22Rv1 (cell line): ENCODE measurements at regions not wholly inside any gene's neighbourhood (a gene's known extent, or its start where the extent isn't known, plus 50 kb on each side); places are given as distances from the start of the nearest gene placed in this dataset.

Experiments used
- H3K27ac ChIP-seq: fragments of 450-650 bp; 2 replicates; pipeline ENCODE4 v1.5.1; 2017
- ZFX ChIP-seq: fragments of 450-650 bp; IDR thresholded peaks from 2 replicates; pipeline ENCODE4 v1.6.1; 2017; ENCODE audit warnings: antibody characterized with exemption, borderline replicate concordance
- TF ChIP-seq, protein P1 (sequence below): fragments of 450-650 bp; IDR thresholded peaks from 2 replicates; pipeline ENCODE4 v1.5.1; 2017; ENCODE audit warnings: mild to moderate bottlenecking

DNA sequence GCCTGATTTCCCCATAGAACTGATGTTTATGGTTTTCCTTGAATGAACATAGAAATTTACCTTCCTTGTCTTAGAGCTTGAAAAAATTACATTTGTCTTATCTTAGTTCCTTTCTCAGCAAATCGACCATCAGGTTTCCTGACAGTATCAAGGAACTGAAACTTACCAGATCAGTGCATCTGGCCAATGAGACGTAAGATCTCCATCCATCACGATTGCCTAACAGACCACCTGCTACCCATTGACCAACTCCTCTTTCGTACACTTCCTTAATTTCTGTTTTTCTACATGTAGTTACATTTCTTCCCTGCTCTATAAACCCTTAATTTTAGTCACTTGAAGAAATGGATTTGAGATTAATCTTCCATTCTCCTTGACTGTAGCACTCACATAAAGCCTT lies 57.4 kb upstream of the TMPRSS15 start:
- TF ChIP-seq, protein P1, sequence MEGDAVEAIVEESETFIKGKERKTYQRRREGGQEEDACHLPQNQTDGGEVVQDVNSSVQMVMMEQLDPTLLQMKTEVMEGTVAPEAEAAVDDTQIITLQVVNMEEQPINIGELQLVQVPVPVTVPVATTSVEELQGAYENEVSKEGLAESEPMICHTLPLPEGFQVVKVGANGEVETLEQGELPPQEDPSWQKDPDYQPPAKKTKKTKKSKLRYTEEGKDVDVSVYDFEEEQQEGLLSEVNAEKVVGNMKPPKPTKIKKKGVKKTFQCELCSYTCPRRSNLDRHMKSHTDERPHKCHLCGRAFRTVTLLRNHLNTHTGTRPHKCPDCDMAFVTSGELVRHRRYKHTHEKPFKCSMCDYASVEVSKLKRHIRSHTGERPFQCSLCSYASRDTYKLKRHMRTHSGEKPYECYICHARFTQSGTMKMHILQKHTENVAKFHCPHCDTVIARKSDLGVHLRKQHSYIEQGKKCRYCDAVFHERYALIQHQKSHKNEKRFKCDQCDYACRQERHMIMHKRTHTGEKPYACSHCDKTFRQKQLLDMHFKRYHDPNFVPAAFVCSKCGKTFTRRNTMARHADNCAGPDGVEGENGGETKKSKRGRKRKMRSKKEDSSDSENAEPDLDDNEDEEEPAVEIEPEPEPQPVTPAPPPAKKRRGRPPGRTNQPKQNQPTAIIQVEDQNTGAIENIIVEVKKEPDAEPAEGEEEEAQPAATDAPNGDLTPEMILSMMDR, result no peak
- no peak overlapping the region for H3K27ac ChIP-seq

DNA sequence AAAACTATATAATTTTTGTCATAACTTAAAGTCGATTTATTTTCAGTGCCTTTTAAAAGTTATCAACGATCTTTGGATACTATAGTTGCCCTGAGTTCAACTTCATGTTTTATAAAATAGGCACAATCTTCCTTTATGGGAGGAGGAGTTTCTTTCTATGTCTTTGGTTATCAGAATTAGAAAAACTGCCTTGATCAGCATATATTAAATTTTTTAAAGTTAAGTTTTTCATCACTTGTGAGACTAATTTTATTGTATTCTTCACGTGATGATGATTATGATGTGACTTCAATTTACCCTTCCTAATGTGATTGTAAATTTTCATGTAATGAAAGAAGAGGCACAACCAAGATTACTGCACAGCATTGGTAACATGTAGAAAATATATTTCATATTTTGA lies 58.2 kb upstream of the TMPRSS15 start:
- no peak overlapping the region for H3K27ac ChIP-seq
- no peak for TF ChIP-seq ZFX
- TF ChIP-seq, protein P1, result no peak

DNA sequence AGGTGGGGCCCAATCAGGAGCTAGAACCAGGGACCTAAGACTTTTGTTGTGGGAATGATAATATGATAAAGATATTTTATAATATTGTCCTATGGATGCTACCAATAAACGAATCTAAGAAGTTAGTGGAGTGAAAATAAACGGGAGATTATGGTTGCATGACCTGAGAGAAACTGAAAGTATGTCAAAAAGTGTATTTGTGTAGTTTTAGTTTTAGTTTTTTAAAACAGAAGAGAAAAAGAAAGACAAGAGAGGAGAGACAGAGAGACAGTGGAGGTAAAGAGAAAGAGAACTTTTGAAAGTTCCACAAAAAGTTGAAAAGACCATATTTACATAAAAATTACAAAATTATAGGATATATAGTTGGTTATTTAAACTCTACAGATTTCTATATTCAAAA lies 64.1 kb upstream of the TMPRSS15 start:
- no peak overlapping the region for H3K27ac ChIP-seq

DNA sequence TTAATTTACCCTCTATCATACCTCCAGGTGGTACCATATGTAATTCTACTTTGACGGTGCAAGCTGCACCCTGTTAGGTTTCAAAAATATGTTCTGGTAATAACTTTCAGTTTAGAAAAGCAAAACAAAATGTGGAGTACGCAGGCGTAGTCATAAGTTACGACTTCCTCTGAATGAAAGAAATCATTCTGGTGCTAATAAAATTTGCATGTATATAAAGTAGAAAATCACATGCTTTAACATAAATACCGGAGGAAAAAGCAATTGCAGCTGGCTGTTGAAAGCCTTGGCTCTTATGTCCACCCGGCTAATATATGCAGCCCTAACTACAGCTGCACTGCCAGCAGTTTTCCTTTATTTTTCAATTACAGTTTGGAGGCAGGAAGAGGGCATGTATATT lies 65.2 kb upstream of the TMPRSS15 start:
- H3K27ac ChIP-seq, result no peak overlapping the region
- TF ChIP-seq, protein P1, result no peak
- TF ChIP-seq ZFX, result no peak

More for the DNA sequence above, 64.1 kb upstream of the TMPRSS15 start:
- TF ChIP-seq, protein P1, result no peak
- TF ChIP-seq ZFX, result no peak

DNA sequence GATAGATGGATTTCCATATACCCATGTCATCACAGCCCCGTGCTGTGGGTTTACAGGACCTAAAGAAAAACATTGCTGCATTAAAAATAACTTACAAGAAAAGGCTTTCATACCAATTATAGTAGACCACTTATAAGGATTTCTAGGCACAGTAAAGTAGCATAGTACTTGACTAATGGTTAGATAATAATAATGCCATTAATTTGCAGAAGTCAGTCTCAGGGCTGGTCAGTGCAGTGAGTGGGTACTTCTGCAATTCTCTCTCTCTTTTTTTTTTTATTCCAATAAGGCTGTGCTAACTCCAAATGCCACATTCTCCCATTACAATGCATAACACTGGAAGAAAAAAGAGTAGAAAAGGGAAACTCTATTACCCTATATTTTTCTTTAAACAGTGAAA lies 73.1 kb upstream of the TMPRSS15 start:
- TF ChIP-seq ZFX, result no peak
- TF ChIP-seq, protein P1, result no peak
- no peak overlapping the region for H3K27ac ChIP-seq

DNA sequence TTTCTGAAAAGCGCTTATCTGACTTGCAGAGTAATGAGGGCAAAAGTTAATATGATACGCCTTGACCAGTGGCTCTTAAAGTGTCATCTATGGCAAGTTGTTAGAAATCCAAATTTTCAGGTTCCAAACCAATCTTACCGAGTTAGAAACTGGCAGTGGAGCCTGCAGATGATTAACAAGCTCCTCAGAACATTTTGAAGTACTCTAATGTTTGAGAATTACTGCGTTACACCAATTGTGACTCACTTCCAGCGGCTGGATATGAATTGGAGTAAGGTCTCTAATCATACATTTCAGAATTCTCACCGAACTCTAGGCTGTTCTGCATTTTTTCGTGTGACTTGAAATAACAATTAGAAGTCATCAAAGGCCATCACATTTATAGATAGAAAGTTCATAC lies 73.5 kb upstream of the TMPRSS15 start:
- no peak overlapping the region for H3K27ac ChIP-seq
- TF ChIP-seq, protein P1, result no peak

DNA sequence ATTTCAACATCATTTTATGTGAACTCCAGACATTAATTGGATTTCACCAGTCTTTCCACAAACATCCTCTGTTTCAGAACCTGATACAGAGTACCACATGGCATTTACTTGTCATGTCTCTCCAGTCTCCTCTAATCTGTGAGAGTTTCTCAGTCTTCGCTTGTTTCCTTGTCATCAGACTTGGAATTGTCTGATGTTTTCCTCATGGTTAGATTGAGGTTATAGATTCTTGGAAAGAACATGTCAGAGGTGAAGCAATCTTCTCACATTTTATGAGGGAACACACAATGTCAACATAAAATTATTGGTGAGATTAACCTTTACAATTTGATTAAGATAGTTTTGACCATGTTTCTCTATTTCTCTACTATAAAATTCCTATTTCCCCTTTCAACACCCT lies 74.9 kb upstream of the TMPRSS15 start:
- TF ChIP-seq ZFX, result no peak
- TF ChIP-seq, protein P1, result no peak
- H3K27ac ChIP-seq, result no peak overlapping the region
